22Rv1 (cell line): ENCODE measurements at regions not wholly inside any gene's neighbourhood (a gene's known extent, or its start where the extent isn't known, plus 50 kb on each side); places are given as distances from the start of the nearest gene placed in this dataset.

Source experiments
- ZFX ChIP-seq: fragments of 450-650 bp; IDR thresholded peaks from 2 replicates; pipeline ENCODE4 v1.6.1; 2017; ENCODE audit warnings: antibody characterized with exemption, borderline replicate concordance
- TF ChIP-seq, protein P1 (sequence below): fragments of 450-650 bp; IDR thresholded peaks from 2 replicates; pipeline ENCODE4 v1.5.1; 2017; ENCODE audit warnings: mild to moderate bottlenecking

DNA sequence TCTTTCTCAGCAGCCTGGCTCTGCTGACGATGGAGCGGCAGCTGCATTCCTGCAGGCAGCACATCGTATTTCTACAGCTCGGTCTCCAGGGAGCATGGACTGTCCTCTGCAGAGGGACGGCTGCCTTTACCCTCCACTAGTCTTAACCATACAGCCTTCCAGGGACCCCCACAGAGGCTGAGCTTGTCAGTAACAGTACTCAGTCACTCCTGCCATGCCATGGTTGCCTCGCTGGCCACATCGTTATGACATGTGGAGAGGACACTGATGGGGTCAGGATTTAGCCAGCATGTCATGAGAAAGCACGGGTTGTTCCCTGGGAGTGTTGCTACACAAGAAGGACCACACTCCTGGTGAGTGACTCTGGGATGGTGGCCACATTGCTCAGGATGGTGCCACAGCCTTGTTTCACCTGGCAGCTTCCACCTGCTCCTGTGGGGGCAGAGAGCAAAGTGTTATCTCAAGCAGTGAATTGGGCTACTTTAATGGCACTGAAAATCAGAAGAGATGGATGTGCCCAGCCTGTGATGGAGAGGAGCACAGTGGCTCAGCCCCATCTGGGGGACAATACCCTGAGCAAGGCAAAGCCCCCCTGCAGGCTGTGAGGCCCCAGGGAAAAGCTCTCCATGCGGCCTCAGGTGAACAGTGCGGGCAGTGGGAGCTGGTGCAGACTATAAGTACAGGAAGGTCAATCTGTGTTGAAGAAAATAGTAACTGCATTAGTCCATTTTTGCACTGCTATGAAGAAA is 443.9 kb downstream of the TCERG1L start:
- TF ChIP-seq, protein P1, sequence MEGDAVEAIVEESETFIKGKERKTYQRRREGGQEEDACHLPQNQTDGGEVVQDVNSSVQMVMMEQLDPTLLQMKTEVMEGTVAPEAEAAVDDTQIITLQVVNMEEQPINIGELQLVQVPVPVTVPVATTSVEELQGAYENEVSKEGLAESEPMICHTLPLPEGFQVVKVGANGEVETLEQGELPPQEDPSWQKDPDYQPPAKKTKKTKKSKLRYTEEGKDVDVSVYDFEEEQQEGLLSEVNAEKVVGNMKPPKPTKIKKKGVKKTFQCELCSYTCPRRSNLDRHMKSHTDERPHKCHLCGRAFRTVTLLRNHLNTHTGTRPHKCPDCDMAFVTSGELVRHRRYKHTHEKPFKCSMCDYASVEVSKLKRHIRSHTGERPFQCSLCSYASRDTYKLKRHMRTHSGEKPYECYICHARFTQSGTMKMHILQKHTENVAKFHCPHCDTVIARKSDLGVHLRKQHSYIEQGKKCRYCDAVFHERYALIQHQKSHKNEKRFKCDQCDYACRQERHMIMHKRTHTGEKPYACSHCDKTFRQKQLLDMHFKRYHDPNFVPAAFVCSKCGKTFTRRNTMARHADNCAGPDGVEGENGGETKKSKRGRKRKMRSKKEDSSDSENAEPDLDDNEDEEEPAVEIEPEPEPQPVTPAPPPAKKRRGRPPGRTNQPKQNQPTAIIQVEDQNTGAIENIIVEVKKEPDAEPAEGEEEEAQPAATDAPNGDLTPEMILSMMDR: no peak
- no peak for TF ChIP-seq ZFX
